A549 (cell line): ENCODE measurements at regions not wholly inside any gene's neighbourhood (a gene's known extent, or its start where the extent isn't known, plus 50 kb on each side); places are given as distances from the start of the nearest gene placed in this dataset.

Experiments used
- ATAC-seq, 2 experiments: fragments of 200-7000 bp in 1 of 2; fragments of >200 bp in 1 of 2; cut with Nextera tagmentation in 1 of 2; cut with Tn5 transposase in 1 of 2; 3 replicates each; pipeline versions ENCODE4 v1.8.0 to v1.9.1; 2018 to 2020; ENCODE audit warnings: mild to moderate bottlenecking in 1 of 2, moderate library complexity in 1 of 2
- CTCF ChIA-PET: fragments of 300-600 bp; sonication (Branson Sonifier 250); formaldehyde crosslinking; extraction: SDS; loops from one replicate; lab custom pipeline; 2021; ENCODE audit warnings: antibody characterized with exemption, inconsistent platforms; lab: Yijun Ruan, JAX
- POLR2A ChIA-PET: fragments of 350-600 bp; formaldehyde crosslinking; extraction: SDS; loops from one replicate; lab custom pipeline; 2021; ENCODE audit warnings: antibody characterized with exemption, inconsistent platforms; lab: Yijun Ruan, JAX
- DNase-seq, 2 experiments: peaks; one replicate each; pipeline versions ENCODE4 v3.0.0 to v3.0.0-alpha.2; 2011 to 2016; ENCODE audit warnings: low read depth in 1 of 2, low spot score in 1 of 2
- FAIRE-seq: peaks from 2 replicates; lab custom pipeline; 2011; peaks lifted over from hg19 to GRCh38; lab: Jason Lieb, UNC
- H3K27ac ChIP-seq, 2 experiments: fragments of >200 bp; sonication (Bioruptor Twin); formaldehyde crosslinking; 3 replicates each; pipeline ENCODE4 v1.5.1; 2016 to 2017
- H3K4me1 ChIP-seq: fragments of >200 bp; sonication (Bioruptor Twin); formaldehyde crosslinking; 3 replicates; pipeline ENCODE4 v1.6.1; 2016
- H3K4me2 ChIP-seq: fragments of >200 bp; sonication (Bioruptor Twin); formaldehyde crosslinking; 3 replicates; pipeline ENCODE4 v1.6.1; 2016
- H3K4me3 ChIP-seq: fragments of >200 bp; sonication (Bioruptor Twin); formaldehyde crosslinking; 3 replicates; pipeline ENCODE4 v1.5.1; 2016
- H3K9me3 ChIP-seq: fragments of >200 bp; sonication (Bioruptor Twin); formaldehyde crosslinking; 3 replicates; pipeline ENCODE4 v1.6.1; 2016
- CBX2 ChIP-seq: fragments of 200-600 bp; sonication (generic); IDR thresholded peaks from 2 replicates; pipeline ENCODE4 v1.6.1; 2016; ENCODE audit warnings: low read depth, mild to moderate bottlenecking, borderline replicate concordance
- EHMT2 ChIP-seq: fragments of 200-600 bp; sonication (generic); IDR thresholded peaks from 2 replicates; pipeline ENCODE4 v1.6.1; 2016; ENCODE audit warnings: antibody characterized with exemption, low read depth, mild to moderate bottlenecking, moderate library complexity
- JUN ChIP-seq, 2 experiments: fragments of >200 bp; sonication (Bioruptor Twin); formaldehyde crosslinking; IDR thresholded peaks; 2 replicates in 1 of 2; 3 replicates in 1 of 2; pipeline ENCODE4 v1.6.1; 2016 to 2017
- KDM5A ChIP-seq: fragments of 200-600 bp; sonication (generic); IDR thresholded peaks from 2 replicates; pipeline ENCODE4 v1.6.1; 2016; ENCODE audit warnings: antibody characterized with exemption, mild to moderate bottlenecking
- NPAS2 ChIP-seq: fragments of 250-450 bp; sonication (Bioruptor Pico); IDR thresholded peaks from 2 replicates; pipeline ENCODE4 v1.8.0; 2022; ENCODE audit warnings: mild to moderate bottlenecking, moderate library complexity, borderline replicate concordance
- RARB ChIP-seq: fragments of 250-450 bp; sonication (Bioruptor Pico); IDR thresholded peaks from 2 replicates; pipeline ENCODE4 v1.8.0; 2021; ENCODE audit warnings: mild to moderate bottlenecking, moderate library complexity
- RNF2 ChIP-seq: fragments of 200-600 bp; sonication (generic); IDR thresholded peaks from 2 replicates; pipeline ENCODE4 v1.6.1; 2016; ENCODE audit warnings: low read depth, mild to moderate bottlenecking, antibody characterized with exemption, moderate library complexity, borderline replicate concordance
- SMC3 ChIP-seq: fragments of >200 bp; sonication (Bioruptor Twin); formaldehyde crosslinking; IDR thresholded peaks from 3 replicates; pipeline ENCODE4 v1.6.1; 2018; ENCODE audit warnings: inconsistent platforms
- TFCP2L1 ChIP-seq: fragments of 250-450 bp; sonication (Bioruptor Pico); IDR thresholded peaks from 2 replicates; pipeline ENCODE4 v1.5.0; 2021; ENCODE audit warnings: mild to moderate bottlenecking
- TP53 ChIP-seq: fragments of 250-450 bp; sonication (Bioruptor Pico); IDR thresholded peaks from 2 replicates; pipeline ENCODE4 v1.5.0; 2021; ENCODE audit warnings: mild to moderate bottlenecking, moderate library complexity
- WGBS: methylation state at CpG from one replicate; pipeline ENCODE4 v1.1.6; 2017; ENCODE audit errors: missing lambda C conversion rate; 5-methylcytosine and 5-hydroxymethylcytosine counted together
- TF ChIP-seq, protein P1 (sequence below): IDR thresholded peaks from 2 replicates; pipeline ENCODE4 v1.6.1; 2012
- TF ChIP-seq, protein P2 (sequence below): IDR thresholded peaks from 2 replicates; pipeline ENCODE4 v1.6.1; 2012; ENCODE audit warnings: low read depth, borderline replicate concordance
- TF ChIP-seq, protein P3 (sequence below): fragments of >200 bp; sonication (Bioruptor Twin); formaldehyde crosslinking; IDR thresholded peaks from 3 replicates; pipeline ENCODE4 v1.6.1; 2016
- TF ChIP-seq, protein P4 (sequence below): fragments of >200 bp; sonication (Bioruptor Twin); formaldehyde crosslinking; IDR thresholded peaks from 3 replicates; pipeline ENCODE4 v1.5.1; 2016

DNA sequence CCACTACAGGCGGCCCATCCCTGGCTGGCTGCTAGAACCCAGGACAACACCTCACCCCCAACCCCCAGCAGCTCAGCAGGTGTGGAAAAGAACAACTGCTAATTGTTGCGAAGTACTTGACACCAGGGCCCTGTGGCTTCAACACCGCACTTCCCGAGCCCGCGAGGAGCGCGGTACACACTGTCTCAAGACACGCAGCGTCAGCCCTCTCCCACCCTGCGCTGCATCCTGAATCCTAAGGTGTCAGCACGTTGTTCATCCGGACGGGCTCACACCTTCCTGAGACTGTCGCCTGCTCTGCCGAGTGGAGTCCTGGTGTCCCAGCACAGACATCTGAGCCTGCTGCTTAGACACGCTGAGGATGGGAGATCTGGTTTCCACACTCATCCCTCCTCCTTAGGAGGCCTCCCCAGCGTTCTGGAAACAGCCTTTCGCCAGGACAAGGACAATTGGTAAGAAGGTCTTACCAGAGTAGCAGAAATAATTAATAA lies 1336.2 kb downstream of the BRD1 start:
- DNase-seq (peak; percentile 30 to 56), FAIRE-seq (no peak), ATAC-seq (peak; percentile 40 to 50; a peak in 4 of 6 replicates)
- Histone ChIP-seq H3K4me1 (peaks cover 41% of the 10 kb centered on the region), H3K9me3 (no peaks in the 10 kb centered on the region), H3K4me3 (peak overlapping the region; percentile 69; the same call in 2 of the 3 replicates), H3K4me2 (peak overlapping the region; percentile 87), H3K27ac (peak overlapping the region; percentile 100)
- 44% methylated on average over 17 of the region's 19 CpGs for WGBS
- CTCF ChIA-PET, result interaction anchor here (0.6 to 2.2 kb wide), 11 partner anchors 12 to 1083 kb away, joined by 3 to 13 read pairs (median 4); no protein-coding TSS in a partner anchor
- TF ChIP-seq, protein P1, sequence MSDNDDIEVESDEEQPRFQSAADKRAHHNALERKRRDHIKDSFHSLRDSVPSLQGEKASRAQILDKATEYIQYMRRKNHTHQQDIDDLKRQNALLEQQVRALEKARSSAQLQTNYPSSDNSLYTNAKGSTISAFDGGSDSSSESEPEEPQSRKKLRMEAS, result peak; percentile 52; the same call in 1 of the 2 replicates
- no peak for TF ChIP-seq KDM5A
- TF ChIP-seq, protein P2, sequence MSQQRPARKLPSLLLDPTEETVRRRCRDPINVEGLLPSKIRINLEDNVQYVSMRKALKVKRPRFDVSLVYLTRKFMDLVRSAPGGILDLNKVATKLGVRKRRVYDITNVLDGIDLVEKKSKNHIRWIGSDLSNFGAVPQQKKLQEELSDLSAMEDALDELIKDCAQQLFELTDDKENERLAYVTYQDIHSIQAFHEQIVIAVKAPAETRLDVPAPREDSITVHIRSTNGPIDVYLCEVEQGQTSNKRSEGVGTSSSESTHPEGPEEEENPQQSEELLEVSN, result peak; percentile 37; the same call in 1 of the 2 replicates
- TF ChIP-seq, protein P3, sequence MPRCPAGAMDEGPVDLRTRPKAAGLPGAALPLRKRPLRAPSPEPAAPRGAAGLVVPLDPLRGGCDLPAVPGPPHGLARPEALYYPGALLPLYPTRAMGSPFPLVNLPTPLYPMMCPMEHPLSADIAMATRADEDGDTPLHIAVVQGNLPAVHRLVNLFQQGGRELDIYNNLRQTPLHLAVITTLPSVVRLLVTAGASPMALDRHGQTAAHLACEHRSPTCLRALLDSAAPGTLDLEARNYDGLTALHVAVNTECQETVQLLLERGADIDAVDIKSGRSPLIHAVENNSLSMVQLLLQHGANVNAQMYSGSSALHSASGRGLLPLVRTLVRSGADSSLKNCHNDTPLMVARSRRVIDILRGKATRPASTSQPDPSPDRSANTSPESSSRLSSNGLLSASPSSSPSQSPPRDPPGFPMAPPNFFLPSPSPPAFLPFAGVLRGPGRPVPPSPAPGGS, result no peak
- TF ChIP-seq SMC3, result no peak
- TF ChIP-seq CBX2, result no peak
- POLR2A ChIA-PET, result no interaction called here

DNA sequence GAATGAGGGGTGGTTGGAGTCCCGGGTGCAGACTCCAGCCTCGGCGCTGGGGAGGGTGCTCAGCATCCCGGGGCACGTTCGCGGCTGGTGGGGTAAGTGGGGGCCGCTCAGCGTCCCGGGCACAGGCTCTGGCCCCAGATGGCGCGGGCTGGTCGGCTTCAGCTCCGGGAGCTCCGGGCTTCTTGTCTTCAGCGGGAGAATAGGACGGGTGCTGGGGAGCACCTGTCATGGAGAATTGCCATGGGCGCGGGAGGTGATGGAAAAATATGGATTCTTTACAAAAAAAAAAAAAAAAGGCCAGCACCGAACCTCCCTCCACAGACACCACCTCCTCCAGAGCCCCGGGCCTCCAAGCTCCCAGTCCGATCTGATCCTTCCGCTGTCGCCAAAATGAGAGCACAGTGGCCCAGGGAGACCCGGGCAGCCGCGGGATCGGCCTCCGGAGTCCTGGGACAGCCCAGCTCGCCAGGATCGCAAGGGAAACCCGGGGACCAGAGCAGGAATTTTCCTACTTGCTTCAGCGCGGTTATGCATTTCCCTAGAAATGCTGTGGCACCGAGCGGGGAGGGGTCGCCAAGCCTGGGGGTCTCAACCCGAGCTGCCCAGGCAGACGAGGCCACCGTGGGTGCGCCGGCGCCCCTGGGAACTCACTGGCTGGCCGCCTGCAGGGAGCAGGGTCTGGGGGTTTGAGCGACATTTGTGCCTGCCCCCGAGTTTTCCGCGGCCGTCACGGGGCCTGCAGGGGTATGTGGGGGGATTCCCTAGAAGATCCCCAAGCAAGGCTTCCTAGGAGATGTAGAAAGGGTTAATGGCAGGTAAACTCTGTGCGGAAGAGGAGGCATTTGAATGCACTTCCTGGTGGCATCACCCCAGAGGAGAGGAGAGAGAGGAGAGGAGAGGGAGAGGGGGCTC lies 1336.9 kb downstream of the BRD1 start:
- H3K4me3 ChIP-seq, result peak overlapping the region; percentile 69
- TF ChIP-seq RARB (CRISPR knock-in tag), result no peak
- TF ChIP-seq JUN (IDR thresholded peaks at IDR 0.05), result no peak
- TF ChIP-seq NPAS2 (CRISPR knock-in tag), result no peak
- TF ChIP-seq, protein P4, sequence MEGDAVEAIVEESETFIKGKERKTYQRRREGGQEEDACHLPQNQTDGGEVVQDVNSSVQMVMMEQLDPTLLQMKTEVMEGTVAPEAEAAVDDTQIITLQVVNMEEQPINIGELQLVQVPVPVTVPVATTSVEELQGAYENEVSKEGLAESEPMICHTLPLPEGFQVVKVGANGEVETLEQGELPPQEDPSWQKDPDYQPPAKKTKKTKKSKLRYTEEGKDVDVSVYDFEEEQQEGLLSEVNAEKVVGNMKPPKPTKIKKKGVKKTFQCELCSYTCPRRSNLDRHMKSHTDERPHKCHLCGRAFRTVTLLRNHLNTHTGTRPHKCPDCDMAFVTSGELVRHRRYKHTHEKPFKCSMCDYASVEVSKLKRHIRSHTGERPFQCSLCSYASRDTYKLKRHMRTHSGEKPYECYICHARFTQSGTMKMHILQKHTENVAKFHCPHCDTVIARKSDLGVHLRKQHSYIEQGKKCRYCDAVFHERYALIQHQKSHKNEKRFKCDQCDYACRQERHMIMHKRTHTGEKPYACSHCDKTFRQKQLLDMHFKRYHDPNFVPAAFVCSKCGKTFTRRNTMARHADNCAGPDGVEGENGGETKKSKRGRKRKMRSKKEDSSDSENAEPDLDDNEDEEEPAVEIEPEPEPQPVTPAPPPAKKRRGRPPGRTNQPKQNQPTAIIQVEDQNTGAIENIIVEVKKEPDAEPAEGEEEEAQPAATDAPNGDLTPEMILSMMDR, result no peak
- no peak for TF ChIP-seq SMC3
- no peak for TF ChIP-seq EHMT2
- no peak for TF ChIP-seq TFCP2L1 (CRISPR knock-in tag)
- TF ChIP-seq RNF2, result no peak
- TF ChIP-seq TP53 (CRISPR knock-in tag), result no peak
- no peak for TF ChIP-seq KDM5A
- H3K4me1 ChIP-seq, result peaks cover 41% of the 10 kb centered on the region
- no peak for FAIRE-seq
- DNase-seq, result peak; percentile 19 to 25
- peak overlapping the region; percentile 87 for H3K4me2 ChIP-seq
- peak overlapping the region; percentile 100 for H3K27ac ChIP-seq
- ChIA-PET POLR2A (interaction anchor here (0.6 to 1.0 kb wide), 2 partner anchors 121 to 156 kb away, joined by 3 read pairs; no protein-coding TSS in a partner anchor), CTCF (interaction anchor here (0.7 to 2.2 kb wide), 5 partner anchors 13 to 1646 kb away, joined by 3 to 13 read pairs (median 3); no protein-coding TSS in a partner anchor)
- WGBS, result 18% methylated on average over 23 of the region's 51 CpGs
- H3K9me3 ChIP-seq, result no peaks in the 10 kb centered on the region
- ATAC-seq, result peak; percentile 26 to 44; a peak in 3 of 6 replicates
